HEK293T (cell line): ENCODE measurements at regions not wholly inside any gene's neighbourhood (a gene's known extent, or its start where the extent isn't known, plus 50 kb on each side); places are given as distances from the start of the nearest gene placed in this dataset.
"Not testable (repeated sequence)": the region's sequence is repeated elsewhere in the genome, so short reads cannot be mapped to it uniquely, and the experiment has no call there.

Source experiments
- CTCF ChIA-PET: fragments of 350-600 bp; formaldehyde crosslinking; extraction: SDS; loops from one replicate; lab custom pipeline; 2021; ENCODE audit warnings: antibody characterized with exemption, inconsistent platforms; lab: Yijun Ruan, JAX
- POLR2A ChIA-PET: fragments of 350-600 bp; formaldehyde crosslinking; extraction: SDS; loops from one replicate; lab custom pipeline; 2020; ENCODE audit warnings: antibody characterized with exemption, inconsistent platforms; lab: Yijun Ruan, JAX
- DNase-seq: peaks from one replicate; pipeline ENCODE4 v3.0.0; 2012; ENCODE audit warnings: mixed read lengths; ENCODE audit errors: extremely low spot score
- ARNT ChIP-seq: fragments of 450-650 bp; IDR thresholded peaks from 2 replicates; pipeline ENCODE4 v1.6.1; 2017; ENCODE audit warnings: mild to moderate bottlenecking
- BHLHE40 ChIP-seq: fragments of 450-650 bp; IDR thresholded peaks from 2 replicates; pipeline ENCODE4 v1.6.1; 2016; ENCODE audit warnings: mild to moderate bottlenecking, moderate library complexity, borderline replicate concordance
- CTBP1 ChIP-seq: fragments of 450-650 bp; IDR thresholded peaks from 2 replicates; pipeline ENCODE4 v1.6.1; 2016; ENCODE audit warnings: borderline replicate concordance
- ELF4 ChIP-seq: fragments of 450-650 bp; IDR thresholded peaks from 2 replicates; pipeline ENCODE4 v1.6.1; 2017; ENCODE audit warnings: antibody characterized with exemption
- FOXA1 ChIP-seq: fragments of 450-650 bp; IDR thresholded peaks from 2 replicates; pipeline ENCODE4 v1.6.1; 2016; ENCODE audit warnings: mild to moderate bottlenecking
- FOXK2 ChIP-seq: fragments of 450-650 bp; IDR thresholded peaks from 2 replicates; pipeline ENCODE4 v1.6.1; 2016; ENCODE audit warnings: mild to moderate bottlenecking
- FOXM1 ChIP-seq: fragments of 450-650 bp; IDR thresholded peaks from 2 replicates; pipeline ENCODE4 v1.6.1; 2017; ENCODE audit warnings: mild to moderate bottlenecking, borderline replicate concordance
- HDGF ChIP-seq: fragments of 450-650 bp; IDR thresholded peaks from 2 replicates; pipeline ENCODE4 v1.6.1; 2017; ENCODE audit warnings: antibody characterized with exemption, borderline replicate concordance
- L3MBTL2 ChIP-seq: fragments of 450-650 bp; conservative IDR thresholded peaks from 2 replicates; pipeline ENCODE4 v1.6.1; 2016; ENCODE audit warnings: mild to moderate bottlenecking
- LEF1 ChIP-seq: fragments of 450-650 bp; IDR thresholded peaks from 2 replicates; pipeline ENCODE4 v1.6.1; 2017; ENCODE audit warnings: mild to moderate bottlenecking, borderline replicate concordance
- NFRKB ChIP-seq: fragments of 450-650 bp; IDR thresholded peaks from 2 replicates; pipeline ENCODE4 v1.6.1; 2016; ENCODE audit warnings: mild to moderate bottlenecking, moderate library complexity
- SP1 ChIP-seq: fragments of 450-650 bp; IDR thresholded peaks from 2 replicates; pipeline ENCODE4 v1.6.1; 2017
- SUZ12 ChIP-seq: fragments of 450-650 bp; IDR thresholded peaks from 2 replicates; pipeline ENCODE4 v1.6.1; 2016; ENCODE audit warnings: mild to moderate bottlenecking
- TARDBP ChIP-seq: fragments of 450-650 bp; IDR thresholded peaks from 2 replicates; pipeline ENCODE4 v1.6.1; 2016
- ZNF384 ChIP-seq: fragments of 450-650 bp; IDR thresholded peaks from 2 replicates; pipeline ENCODE4 v1.6.1; 2016
- TF ChIP-seq, protein P1 (sequence below): fragments of 450-650 bp; IDR thresholded peaks from 2 replicates; pipeline ENCODE4 v1.6.1; 2016

DNA sequence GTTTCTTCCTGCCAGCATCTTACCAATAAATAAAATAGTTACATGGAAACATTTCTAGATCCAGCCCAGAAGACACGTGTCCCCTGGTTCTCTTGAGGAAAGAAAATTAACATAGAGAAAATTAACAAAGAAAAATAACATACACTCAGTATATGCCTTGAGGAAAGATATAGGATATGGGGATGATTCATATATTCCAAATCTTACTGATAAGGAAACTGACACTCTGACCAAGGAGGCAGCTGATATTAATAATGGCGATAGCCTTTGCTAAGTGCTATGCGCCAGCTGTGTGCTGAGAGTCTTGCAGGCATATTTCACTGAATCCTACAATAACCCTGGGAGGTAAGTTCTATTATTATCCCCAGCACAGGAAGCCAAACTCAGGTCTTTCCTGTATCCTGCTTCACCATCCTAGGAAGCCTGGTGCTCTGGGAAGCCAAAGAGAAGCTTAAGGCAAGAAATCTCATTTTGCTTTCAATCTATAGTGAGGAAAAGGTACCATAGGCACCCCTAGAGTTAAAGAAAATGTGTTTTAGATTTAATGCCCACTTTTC is 302.7 kb upstream of the NREP start:
- CTCF ChIA-PET: no interaction called here

DNA sequence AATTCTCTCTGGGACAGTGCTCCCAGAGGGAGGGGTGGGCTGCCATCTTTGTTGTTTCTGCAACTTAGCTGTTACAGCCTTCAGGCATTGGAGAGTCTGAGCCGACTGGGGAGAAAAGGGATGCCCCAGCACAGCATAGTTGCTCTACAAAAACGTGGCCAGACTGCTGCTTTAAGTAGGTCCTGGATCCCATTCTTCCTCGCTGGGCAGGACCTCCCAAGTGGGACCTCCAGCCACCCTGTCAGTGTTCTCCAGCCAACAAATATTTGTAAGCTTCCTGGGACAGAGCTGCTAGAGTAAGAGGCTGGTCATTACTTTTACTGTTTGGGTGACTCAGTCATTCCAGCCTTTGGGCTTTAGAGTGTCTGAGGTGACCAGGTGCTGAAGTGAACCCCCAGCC is 292.7 kb upstream of the NREP start:
- TF ChIP-seq FOXK2: no peak
- no peak for TF ChIP-seq TARDBP
- TF ChIP-seq, protein P1, sequence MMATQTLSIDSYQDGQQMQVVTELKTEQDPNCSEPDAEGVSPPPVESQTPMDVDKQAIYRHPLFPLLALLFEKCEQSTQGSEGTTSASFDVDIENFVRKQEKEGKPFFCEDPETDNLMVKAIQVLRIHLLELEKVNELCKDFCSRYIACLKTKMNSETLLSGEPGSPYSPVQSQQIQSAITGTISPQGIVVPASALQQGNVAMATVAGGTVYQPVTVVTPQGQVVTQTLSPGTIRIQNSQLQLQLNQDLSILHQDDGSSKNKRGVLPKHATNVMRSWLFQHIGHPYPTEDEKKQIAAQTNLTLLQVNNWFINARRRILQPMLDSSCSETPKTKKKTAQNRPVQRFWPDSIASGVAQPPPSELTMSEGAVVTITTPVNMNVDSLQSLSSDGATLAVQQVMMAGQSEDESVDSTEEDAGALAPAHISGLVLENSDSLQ: no peak
- TF ChIP-seq ZNF384: no peak
- no peak for TF ChIP-seq ELF4
- TF ChIP-seq SP1: no peak
- CTCF ChIA-PET: no interaction called here
- POLR2A ChIA-PET: no interaction called here
- no peak for DNase-seq

More for the DNA sequence above, 302.7 kb upstream of the NREP start:
- no peak for TF ChIP-seq ZNF384
- no peak for TF ChIP-seq TARDBP
- TF ChIP-seq FOXM1: no peak
- no peak for TF ChIP-seq FOXA1
- no peak for TF ChIP-seq FOXK2
- TF ChIP-seq NFRKB: no peak
- TF ChIP-seq CTBP1: no peak
- TF ChIP-seq, protein P1: no peak
- no peak for TF ChIP-seq ELF4
- TF ChIP-seq L3MBTL2: no peak
- TF ChIP-seq SP1: no peak
- no peak for TF ChIP-seq SUZ12
- TF ChIP-seq HDGF: no peak
- TF ChIP-seq BHLHE40: no peak
- no peak for TF ChIP-seq ARNT
- POLR2A ChIA-PET: no interaction called here
- DNase-seq: no peak

DNA sequence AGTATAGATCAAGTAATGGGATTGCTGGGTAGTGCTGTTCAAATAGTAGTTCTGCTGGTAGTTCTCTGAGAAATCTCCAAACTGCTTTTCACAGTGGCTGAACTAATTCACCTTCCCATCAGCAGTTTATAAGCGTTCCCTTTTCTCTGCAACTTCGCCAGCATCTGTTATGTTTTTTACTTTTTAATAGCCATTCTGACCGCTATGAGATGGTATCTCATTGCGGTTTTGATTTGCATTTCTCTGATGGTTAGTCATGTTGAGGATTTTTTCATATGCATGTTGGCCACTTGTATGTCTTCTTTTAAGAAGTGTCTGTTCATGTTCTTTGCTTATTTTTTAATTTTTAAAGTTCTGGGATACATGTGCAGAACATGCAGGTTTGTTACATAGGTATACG is 279.2 kb upstream of the NREP start:
- ChIA-PET CTCF (no interaction called here), POLR2A (no interaction called here)
- no peak for DNase-seq
- TF ChIP-seq, protein P1: no peak
- TF ChIP-seq BHLHE40 (no peak), ARNT (no peak), LEF1 (no peak), NFRKB (no peak), CTBP1 (no peak), FOXM1 (no peak), L3MBTL2 (no peak), HDGF (no peak), SUZ12 (no peak), ZNF384 (no peak), TARDBP (no peak), ELF4 (no peak), FOXK2 (no peak), SP1 (no peak), FOXA1 (no peak)

DNA sequence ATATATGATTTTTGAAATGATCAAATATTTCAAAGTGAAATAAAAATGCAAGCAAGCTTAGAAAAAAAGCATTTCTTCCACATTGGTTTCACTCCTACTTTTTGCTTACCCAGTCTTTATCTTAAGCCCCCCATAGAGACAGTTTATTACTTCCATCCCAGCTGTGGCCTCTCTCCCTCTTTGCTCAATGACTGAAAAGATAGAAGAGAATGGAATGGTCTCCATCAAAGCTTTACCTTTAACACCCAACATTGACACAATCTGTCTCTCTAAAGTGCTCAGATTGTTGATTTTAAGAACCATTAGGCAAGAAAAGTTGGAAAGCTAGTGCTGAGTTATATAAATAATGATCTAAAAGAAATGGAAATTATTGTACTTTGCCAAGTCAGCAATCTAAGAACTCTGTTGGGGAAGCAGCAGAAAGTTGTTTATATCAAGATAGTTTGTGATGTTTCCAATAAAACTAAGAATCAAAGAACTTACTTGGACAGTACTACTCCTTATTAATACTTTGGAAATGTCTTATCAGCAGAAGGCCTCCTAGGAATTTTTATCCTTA is 277.5 kb upstream of the NREP start:
- TF ChIP-seq SUZ12 (no peak), LEF1 (no peak), FOXK2 (no peak), BHLHE40 (no peak), ELF4 (no peak), ARNT (no peak), HDGF (no peak), FOXA1 (no peak), TARDBP (no peak), NFRKB (no peak), FOXM1 (no peak), ZNF384 (no peak)
- TF ChIP-seq, protein P1: no peak
- no peak for DNase-seq
- ChIA-PET POLR2A (no interaction called here), CTCF (no interaction called here)

DNA sequence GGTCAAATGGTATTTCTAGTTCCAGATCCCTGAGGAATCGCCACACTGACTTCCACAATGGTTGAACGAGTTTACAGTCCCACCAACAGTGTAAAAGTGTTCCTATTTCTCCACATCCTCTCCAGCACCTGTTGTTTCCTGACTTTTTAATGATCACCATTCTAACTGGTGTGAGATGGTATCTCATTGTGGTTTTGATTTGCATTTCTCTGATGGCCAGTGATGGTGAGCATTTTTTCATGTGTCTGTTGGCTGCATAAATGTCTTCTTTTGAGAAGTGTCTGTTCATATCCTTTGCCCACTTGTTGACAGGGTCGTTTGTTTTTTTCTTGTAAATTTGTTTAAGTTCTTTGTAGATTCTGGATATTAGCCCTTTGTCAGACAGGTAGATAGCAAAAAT is 269.9 kb upstream of the NREP start:
- CTCF ChIA-PET, DNase-seq, POLR2A ChIA-PET: not testable (repeated sequence)

DNA sequence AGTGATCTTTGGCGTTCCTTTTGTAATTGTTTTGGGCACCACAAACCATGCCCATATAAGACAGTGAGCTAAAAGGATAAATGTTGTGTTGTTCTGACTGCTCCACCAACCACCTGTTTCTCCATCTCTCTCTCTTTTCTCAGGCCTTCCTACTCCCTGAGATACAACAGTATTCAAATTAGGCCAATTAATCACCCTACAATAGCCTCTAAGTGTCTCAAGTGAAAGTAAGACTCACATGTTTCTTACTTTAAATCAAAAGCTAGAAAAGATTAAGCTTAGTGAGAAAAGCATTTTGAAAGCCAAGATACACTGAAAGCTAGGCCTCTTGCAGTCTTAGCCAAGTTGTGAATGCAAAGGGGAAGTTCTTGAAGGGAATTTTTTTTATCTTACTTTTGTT is 268.8 kb upstream of the NREP start:
- no peak for TF ChIP-seq SUZ12
- TF ChIP-seq CTBP1: no peak
- TF ChIP-seq, protein P1: no peak
- TF ChIP-seq FOXM1: no peak
- no peak for TF ChIP-seq TARDBP
- no peak for TF ChIP-seq LEF1
- no peak for TF ChIP-seq NFRKB
- TF ChIP-seq ZNF384: no peak
- TF ChIP-seq ELF4: no peak
- TF ChIP-seq L3MBTL2: no peak
- ChIA-PET CTCF (no interaction called here), POLR2A (no interaction called here)
- no peak for DNase-seq
